Esophagus muscularis mucosa (tissue), 3 donors: ENCODE measurements at regions not wholly inside any gene's neighbourhood (a gene's known extent, or its start where the extent isn't known, plus 50 kb on each side); places are given as distances from the start of the nearest gene placed in this dataset.
"Not testable (repeated sequence)": the region's sequence is repeated elsewhere in the genome, so short reads cannot be mapped to it uniquely, and the experiment has no call there.

ENCODE experiments used
- POLR2A ChIP-seq: fragments of 450-650 bp; IDR thresholded peaks from one replicate; pipeline ENCODE4 v1.6.1; 2017; ENCODE audit warnings: antibody characterized with exemption, moderate library complexity, mild to moderate bottlenecking, low read depth
- TF ChIP-seq, protein P1 (sequence below), 3 experiments: fragments of 200-600 bp in 2 of 3; fragments of 450-650 bp in 1 of 3; sonication (generic) in 2 of 3; IDR thresholded peaks; one replicate each; pipeline ENCODE4 v1.5.1; 2017 to 2019; ENCODE audit warnings: antibody characterized with exemption in 3 of 3, mild to moderate bottlenecking in 2 of 3, moderate library complexity in 1 of 3

DNA sequence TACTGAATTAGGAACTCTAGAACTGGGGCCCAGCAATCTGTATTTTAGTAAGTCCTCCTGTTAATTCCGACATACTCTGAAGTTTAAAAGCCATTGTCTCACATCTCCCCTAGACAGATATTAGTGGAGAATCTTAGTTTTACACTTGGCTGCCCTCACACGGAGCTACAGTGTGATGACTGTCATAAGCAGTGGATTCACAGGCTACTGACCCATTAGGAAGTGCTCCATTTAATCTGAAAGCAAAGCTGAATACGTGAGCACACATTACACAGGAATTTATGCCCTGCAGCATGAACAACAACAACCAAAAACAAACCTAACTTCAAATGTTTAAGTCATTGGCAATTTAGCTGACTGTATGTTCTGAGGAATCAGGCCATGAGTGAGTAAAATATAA is 416.4 kb upstream of the ANKRD20A1 start:
- TF ChIP-seq, protein P1, sequence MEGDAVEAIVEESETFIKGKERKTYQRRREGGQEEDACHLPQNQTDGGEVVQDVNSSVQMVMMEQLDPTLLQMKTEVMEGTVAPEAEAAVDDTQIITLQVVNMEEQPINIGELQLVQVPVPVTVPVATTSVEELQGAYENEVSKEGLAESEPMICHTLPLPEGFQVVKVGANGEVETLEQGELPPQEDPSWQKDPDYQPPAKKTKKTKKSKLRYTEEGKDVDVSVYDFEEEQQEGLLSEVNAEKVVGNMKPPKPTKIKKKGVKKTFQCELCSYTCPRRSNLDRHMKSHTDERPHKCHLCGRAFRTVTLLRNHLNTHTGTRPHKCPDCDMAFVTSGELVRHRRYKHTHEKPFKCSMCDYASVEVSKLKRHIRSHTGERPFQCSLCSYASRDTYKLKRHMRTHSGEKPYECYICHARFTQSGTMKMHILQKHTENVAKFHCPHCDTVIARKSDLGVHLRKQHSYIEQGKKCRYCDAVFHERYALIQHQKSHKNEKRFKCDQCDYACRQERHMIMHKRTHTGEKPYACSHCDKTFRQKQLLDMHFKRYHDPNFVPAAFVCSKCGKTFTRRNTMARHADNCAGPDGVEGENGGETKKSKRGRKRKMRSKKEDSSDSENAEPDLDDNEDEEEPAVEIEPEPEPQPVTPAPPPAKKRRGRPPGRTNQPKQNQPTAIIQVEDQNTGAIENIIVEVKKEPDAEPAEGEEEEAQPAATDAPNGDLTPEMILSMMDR (IDR thresholded peaks at IDR 0.05): not testable (repeated sequence)
- not testable (repeated sequence) for TF ChIP-seq POLR2A
